GM19351 (cell line): ENCODE measurements at regions not wholly inside any gene's neighbourhood (a gene's known extent, or its start where the extent isn't known, plus 50 kb on each side); places are given as distances from the start of the nearest gene placed in this dataset.
"Not testable (repeated sequence)": the region's sequence is repeated elsewhere in the genome, so short reads cannot be mapped to it uniquely, and the experiment has no call there.

Source experiments
- ATAC-seq: cut with Tn5 transposase; IDR thresholded peaks from one replicate; pipeline ENCODE4 v1.9.1; 2021; ENCODE audit warnings: mild to moderate bottlenecking, moderate library complexity; ENCODE audit not compliant: unreplicated experiment

GRCh38 chr12:46711756-46712155 is 114.0 kb downstream of the SLC38A4 start:
- no peak for ATAC-seq

GRCh38 chr12:46710125-46710743 is 115.6 kb downstream of the SLC38A4 start:
- ATAC-seq: no peak

GRCh38 chr12:46702581-46703344 is 123.0 kb downstream of the SLC38A4 start:
- no peak for ATAC-seq

- ATAC-seq: no peak
These were observed 124.4 kb downstream of the SLC38A4 start for GRCh38 chr12:46701356-46701755.

- no peak for ATAC-seq
These were observed 125.8 kb downstream of the SLC38A4 start for GRCh38 chr12:46699986-46700385.

GRCh38 chr12:46698003-46698402 is 127.8 kb downstream of the SLC38A4 start:
- ATAC-seq: no peak

GRCh38 chr12:46693518-46693917 is 132.3 kb downstream of the SLC38A4 start:
- ATAC-seq: no peak

- no peak for ATAC-seq
These were observed 132.8 kb downstream of the SLC38A4 start for GRCh38 chr12:46693034-46693433.

- ATAC-seq: no peak
These were observed 133.2 kb downstream of the SLC38A4 start for GRCh38 chr12:46692606-46693005.

- no peak for ATAC-seq
These were observed 139.4 kb downstream of the SLC38A4 start for GRCh38 chr12:46686267-46686942.

- not testable (repeated sequence) for ATAC-seq
These were observed 141.6 kb downstream of the SLC38A4 start for GRCh38 chr12:46684243-46684642.

- no peak for ATAC-seq
These were observed 143.6 kb downstream of the SLC38A4 start for GRCh38 chr12:46682148-46682547.

- no peak for ATAC-seq
These were observed 145.3 kb downstream of the SLC38A4 start for GRCh38 chr12:46680506-46680905.

- ATAC-seq: no peak
These were observed 146.0 kb downstream of the SLC38A4 start for GRCh38 chr12:46679754-46680153.

- no peak for ATAC-seq
These were observed 147.4 kb downstream of the SLC38A4 start for GRCh38 chr12:46678426-46678825.

- ATAC-seq: no peak
These were observed 148.0 kb downstream of the SLC38A4 start for GRCh38 chr12:46677749-46678148.

- no peak for ATAC-seq
These were observed 148.8 kb downstream of the SLC38A4 start for GRCh38 chr12:46676797-46677520.

GRCh38 chr12:46676396-46676795 is 149.4 kb downstream of the SLC38A4 start:
- ATAC-seq: no peak

- ATAC-seq: no peak
These were observed 150.1 kb downstream of the SLC38A4 start for GRCh38 chr12:46675736-46676135.

- no peak for ATAC-seq
These were observed 151.0 kb downstream of the SLC38A4 start for GRCh38 chr12:46674800-46675199.

GRCh38 chr12:46674129-46674528 is 151.7 kb downstream of the SLC38A4 start:
- no peak for ATAC-seq
